Testis (tissue), 2 donors: ENCODE measurements at regions not wholly inside any gene's neighbourhood (a gene's known extent, or its start where the extent isn't known, plus 50 kb on each side); places are given as distances from the start of the nearest gene placed in this dataset.

Source experiments
- POLR2A ChIP-seq: fragments of 450-650 bp; IDR thresholded peaks from one replicate; pipeline ENCODE4 v1.6.1; 2017; ENCODE audit warnings: antibody characterized with exemption, mild to moderate bottlenecking, moderate library complexity
- TF ChIP-seq, protein P1 (sequence below), 3 experiments: fragments of 450-650 bp in 2 of 3; fragments of 200-600 bp in 1 of 3; sonication (generic) in 1 of 3; IDR thresholded peaks; one replicate each; pipeline ENCODE4 v1.5.1; 2016 to 2019; ENCODE audit warnings: antibody characterized with exemption in 3 of 3, mild to moderate bottlenecking in 2 of 3, moderate library complexity in 1 of 3

DNA sequence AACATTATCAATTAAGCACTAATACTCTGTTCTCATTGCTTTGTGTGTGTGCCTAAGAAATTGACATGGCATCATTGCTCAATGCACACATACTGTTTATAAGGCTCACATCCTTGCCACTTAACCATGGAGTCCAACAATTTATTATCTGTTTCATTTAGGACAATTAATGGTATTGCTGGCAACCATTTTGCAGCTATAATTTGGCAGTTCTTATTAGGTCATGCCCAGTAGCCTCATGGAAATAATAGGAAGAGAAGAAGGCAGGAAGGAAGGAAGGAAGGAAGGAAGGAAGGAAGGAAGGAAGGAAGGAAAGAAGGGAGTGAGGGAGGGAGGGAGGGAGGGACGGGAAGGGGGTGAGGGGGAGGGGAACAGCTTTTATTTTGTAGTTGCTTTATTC lies 285.5 kb upstream of the SLC24A2 start:
- TF ChIP-seq, protein P1, sequence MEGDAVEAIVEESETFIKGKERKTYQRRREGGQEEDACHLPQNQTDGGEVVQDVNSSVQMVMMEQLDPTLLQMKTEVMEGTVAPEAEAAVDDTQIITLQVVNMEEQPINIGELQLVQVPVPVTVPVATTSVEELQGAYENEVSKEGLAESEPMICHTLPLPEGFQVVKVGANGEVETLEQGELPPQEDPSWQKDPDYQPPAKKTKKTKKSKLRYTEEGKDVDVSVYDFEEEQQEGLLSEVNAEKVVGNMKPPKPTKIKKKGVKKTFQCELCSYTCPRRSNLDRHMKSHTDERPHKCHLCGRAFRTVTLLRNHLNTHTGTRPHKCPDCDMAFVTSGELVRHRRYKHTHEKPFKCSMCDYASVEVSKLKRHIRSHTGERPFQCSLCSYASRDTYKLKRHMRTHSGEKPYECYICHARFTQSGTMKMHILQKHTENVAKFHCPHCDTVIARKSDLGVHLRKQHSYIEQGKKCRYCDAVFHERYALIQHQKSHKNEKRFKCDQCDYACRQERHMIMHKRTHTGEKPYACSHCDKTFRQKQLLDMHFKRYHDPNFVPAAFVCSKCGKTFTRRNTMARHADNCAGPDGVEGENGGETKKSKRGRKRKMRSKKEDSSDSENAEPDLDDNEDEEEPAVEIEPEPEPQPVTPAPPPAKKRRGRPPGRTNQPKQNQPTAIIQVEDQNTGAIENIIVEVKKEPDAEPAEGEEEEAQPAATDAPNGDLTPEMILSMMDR (IDR thresholded peaks at IDR 0.05): no peak
- TF ChIP-seq POLR2A: no peak
